ENCODE measurements at regions not wholly inside any gene's neighbourhood (a gene's known extent, or its start where the extent isn't known, plus 50 kb on each side); places are given as distances from the start of the nearest gene placed in this dataset.

DNA sequence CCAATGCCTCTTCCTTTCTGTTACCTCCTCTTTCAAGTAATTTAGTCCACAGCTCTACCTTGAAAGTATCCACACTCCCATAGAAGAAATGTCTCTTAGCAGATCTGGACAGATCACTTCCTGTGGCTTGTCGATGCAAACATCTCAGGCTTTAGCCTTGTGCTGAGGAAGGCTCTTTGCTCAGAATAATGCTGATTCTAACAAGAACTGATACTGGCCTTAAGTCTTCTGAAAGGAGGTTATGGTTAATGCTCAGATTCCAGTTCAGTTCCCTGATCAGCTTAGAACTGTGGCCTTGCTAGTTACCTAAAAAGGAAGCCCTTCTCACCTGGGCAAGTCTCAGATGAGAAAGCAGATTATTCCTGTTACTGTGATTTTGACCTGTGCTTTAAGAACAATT is 230.1 kb upstream of the FAT4 start:
- H3K27ac ChIP-seq (ENCODE audit: control insufficient read depth, insufficient read depth) = no peak overlapping the region
- 0% methylated on average over 1 of the region's 1 CpG for WGBS (ENCODE audit: insufficient coverage, insufficient replicate concordance, low lambda C conversion rate, missing lambda C conversion rate)
- no TSS peak for BruUV-seq (replicated peaks)
- in situ Hi-C loops (cut with MboI) = no loop called here
- H3K4me2 ChIP-seq (ENCODE audit: control insufficient read depth, insufficient read depth) = no peak overlapping the region
- no peaks in the 10 kb centered on the region for H3K9me3 ChIP-seq (replicated peaks; ENCODE audit: control insufficient read depth, insufficient read depth, low read length)
- intact Hi-C loops (cut with micrococcal nuclease; ENCODE audit: unreplicated experiment) = no loop called here
- H3K4me1 ChIP-seq (ENCODE audit: control insufficient read depth, insufficient read depth, low read length) = no peaks in the 10 kb centered on the region
- H3K36me3 ChIP-seq (ENCODE audit: control insufficient read depth in 2 of 2, insufficient read depth in 2 of 2, low read length in 1 of 2) = no peaks in the 10 kb centered on the region
- no peak overlapping the region for H3K9ac ChIP-seq (ENCODE audit: control insufficient read depth, insufficient read depth, low read length)
- ATAC-seq (no peak), FAIRE-seq (no peak), DNase-seq (ENCODE audit: low read depth, low spot score) (no peak)
- no peaks in the 10 kb centered on the region for H4K20me1 ChIP-seq (ENCODE audit: control insufficient read depth, insufficient read depth)
- ChIA-PET CTCF (no interaction called here), POLR2A (no interaction called here), SMC1A (ENCODE audit: uncharacterized antibody, unreplicated experiment) (no interaction called here), RAD21 (ENCODE audit: unreplicated experiment) (interaction anchor here (0.6 kb wide), 1 partner anchor 39 kb away, joined by 3 read pairs; no protein-coding TSS in a partner anchor)
- H2AFZ ChIP-seq (ENCODE audit: control insufficient read depth, low read depth, low read length) = no peak overlapping the region
- H3K4me3 ChIP-seq = no peak overlapping the region
- no peaks in the 10 kb centered on the region for H3K27me3 ChIP-seq (replicated peaks in 1 of 2; ENCODE audit: control insufficient read depth in 2 of 2, insufficient read depth in 2 of 2, low read length in 1 of 2)
- TF ChIP-seq BACH1 (IDR thresholded peaks at IDR 0.05; ENCODE audit: borderline replicate concordance) = no peak
- TF ChIP-seq CHD4 (IDR thresholded peaks at IDR 0.05) = no peak
- TF ChIP-seq IRF5 (IDR thresholded peaks at IDR 0.05; ENCODE audit: borderline replicate concordance) = no peak
- TF ChIP-seq TAF1 (IDR thresholded peaks at IDR 0.05; ENCODE audit: borderline replicate concordance, low read depth, low read length) = no peak
- TF ChIP-seq, protein P1, sequence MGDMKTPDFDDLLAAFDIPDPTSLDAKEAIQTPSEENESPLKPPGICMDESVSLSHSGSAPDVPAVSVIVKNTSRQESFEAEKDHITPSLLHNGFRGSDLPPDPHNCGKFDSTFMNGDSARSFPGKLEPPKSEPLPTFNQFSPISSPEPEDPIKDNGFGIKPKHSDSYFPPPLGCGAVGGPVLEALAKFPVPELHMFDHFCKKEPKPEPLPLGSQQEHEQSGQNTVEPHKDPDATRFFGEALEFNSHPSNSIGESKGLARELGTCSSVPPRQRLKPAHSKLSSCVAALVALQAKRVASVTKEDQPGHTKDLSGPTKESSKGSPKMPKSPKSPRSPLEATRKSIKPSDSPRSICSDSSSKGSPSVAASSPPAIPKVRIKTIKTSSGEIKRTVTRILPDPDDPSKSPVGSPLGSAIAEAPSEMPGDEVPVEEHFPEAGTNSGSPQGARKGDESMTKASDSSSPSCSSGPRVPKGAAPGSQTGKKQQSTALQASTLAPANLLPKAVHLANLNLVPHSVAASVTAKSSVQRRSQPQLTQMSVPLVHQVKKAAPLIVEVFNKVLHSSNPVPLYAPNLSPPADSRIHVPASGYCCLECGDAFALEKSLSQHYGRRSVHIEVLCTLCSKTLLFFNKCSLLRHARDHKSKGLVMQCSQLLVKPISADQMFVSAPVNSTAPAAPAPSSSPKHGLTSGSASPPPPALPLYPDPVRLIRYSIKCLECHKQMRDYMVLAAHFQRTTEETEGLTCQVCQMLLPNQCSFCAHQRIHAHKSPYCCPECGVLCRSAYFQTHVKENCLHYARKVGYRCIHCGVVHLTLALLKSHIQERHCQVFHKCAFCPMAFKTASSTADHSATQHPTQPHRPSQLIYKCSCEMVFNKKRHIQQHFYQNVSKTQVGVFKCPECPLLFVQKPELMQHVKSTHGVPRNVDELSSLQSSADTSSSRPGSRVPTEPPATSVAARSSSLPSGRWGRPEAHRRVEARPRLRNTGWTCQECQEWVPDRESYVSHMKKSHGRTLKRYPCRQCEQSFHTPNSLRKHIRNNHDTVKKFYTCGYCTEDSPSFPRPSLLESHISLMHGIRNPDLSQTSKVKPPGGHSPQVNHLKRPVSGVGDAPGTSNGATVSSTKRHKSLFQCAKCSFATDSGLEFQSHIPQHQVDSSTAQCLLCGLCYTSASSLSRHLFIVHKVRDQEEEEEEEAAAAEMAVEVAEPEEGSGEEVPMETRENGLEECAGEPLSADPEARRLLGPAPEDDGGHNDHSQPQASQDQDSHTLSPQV (IDR thresholded peaks at IDR 0.05) = no peak
- TF ChIP-seq ZZZ3 (IDR thresholded peaks at IDR 0.05; ENCODE audit: control insufficient read depth, insufficient read length, low read depth) = no peak
- no peak for TF ChIP-seq POLR2AphosphoS2 (IDR thresholded peaks at IDR 0.05; ENCODE audit: low read depth, low read length)
- TF ChIP-seq E4F1 (IDR thresholded peaks at IDR 0.05; ENCODE audit: borderline replicate concordance, partially characterized antibody) = no peak
- no peaks in the 10 kb centered on the region for H3K79me2 ChIP-seq (ENCODE audit: control insufficient read depth, insufficient read depth, low read length)

Measured in GM12878 (cell line).